ENCODE measurements at regions not wholly inside any gene's neighbourhood (a gene's known extent, or its start where the extent isn't known, plus 50 kb on each side); places are given as distances from the start of the nearest gene placed in this dataset.

GRCh38 chr11:110031171-110031570, 62.0 kb upstream of the ZC3H12C start:
- TF ChIP-seq CTCF (IDR thresholded peaks at IDR 0.05; ENCODE audit: poor library complexity) = no peak
- no peak for TF ChIP-seq EZH2 (IDR thresholded peaks at IDR 0.05; ENCODE audit: borderline replicate concordance)
